ENCODE measurements at regions not wholly inside any gene's neighbourhood (a gene's known extent, or its start where the extent isn't known, plus 50 kb on each side); places are given as distances from the start of the nearest gene placed in this dataset.
A peak's percentile ranks its signal among the peaks of the same experiment; 100 is the strongest.
"Not testable (repeated sequence)": the region's sequence is repeated elsewhere in the genome, so short reads cannot be mapped to it uniquely, and the experiment has no call there.

DNA sequence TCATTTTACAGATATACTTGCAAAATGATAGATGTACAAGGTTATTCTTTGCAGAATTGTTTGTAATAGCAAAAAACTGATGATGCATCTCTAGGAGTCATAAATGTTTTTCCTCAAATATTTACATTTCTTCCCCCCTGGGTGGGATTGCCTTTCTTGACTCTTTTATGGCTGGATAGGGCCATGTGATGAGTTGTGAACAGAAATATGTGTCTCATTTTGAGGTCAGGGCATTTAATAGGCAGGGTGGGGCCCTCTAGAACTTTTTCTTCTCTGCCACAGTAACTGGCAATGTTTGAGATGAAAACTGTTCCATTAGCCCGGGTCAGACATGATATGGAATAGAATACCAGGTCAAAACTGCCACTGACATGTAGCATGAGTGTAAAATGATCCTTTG is 159.5 kb upstream of the SYNCRIP start:
- no peak for DNase-seq

DNA sequence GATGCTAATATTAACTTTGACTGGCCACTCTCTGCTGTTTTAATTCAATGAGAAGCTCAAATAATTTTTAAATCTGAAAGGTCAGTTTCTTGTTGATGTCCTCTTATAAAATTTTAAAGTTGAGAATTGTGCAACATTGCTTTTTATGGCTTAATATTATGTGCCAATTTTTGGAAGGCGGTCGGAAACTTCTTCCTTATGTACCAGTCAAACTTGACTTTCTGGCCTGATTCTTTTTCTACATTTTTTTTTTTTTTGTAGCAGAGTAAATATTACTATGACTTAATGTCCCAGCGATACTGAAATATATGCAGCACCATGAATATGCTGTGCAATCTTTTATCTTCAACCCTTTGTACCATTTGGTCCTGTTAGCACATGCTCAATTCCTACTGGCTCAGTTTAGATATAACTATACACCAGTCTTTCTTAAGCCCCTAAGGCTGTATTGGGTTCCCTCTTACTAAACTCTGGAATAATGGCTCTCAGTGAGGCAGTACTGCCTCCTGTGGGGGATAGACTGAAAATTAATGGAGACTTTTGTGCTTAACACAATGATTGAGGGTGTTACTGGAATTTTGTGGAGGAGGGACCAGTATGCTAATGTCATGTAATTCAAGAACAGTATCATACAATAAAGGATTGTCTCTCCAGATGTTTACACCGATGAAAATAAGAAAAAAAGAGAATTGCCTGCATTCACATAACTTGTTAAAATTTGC is 156.4 kb upstream of the SYNCRIP start:
- no peak for DNase-seq

DNA sequence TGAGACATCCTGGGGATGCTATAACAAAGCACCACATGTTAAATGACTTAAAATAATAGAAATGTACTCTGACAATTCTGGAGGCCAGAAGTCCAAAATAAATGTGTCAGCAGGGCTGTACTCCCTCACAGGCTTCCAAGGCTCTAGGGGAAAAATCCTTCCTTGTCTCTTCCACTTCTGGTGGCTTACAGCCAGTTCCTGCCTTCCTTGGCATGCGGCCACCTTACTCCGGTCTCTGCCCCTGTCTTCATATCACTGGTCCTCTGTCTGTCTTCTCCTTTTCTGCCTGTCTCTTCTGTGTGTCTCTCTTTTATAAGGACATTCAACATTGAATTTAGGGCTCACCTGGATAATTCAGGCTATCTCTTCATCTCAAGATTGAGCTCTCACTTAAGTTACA is 155.3 kb upstream of the SYNCRIP start:
- DNase-seq, result no peak

DNA sequence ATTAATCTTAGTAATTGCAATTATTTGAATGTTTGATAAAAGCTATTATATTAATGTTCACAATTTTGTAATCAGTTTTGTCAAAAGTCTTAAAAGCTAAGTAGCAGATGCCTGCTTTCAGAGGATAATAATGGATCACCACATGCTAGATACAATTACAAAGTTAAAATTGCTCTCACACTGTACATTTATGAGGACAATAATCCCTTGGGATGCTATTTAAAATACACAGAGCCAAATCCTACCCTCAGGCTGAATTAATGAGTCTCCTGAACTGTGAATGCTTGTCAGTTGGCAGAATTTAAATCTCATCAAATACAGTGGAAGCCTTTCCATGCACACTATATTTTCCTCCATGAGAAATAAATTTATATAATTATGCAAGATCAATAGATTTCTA is 153.3 kb upstream of the SYNCRIP start:
- DNase-seq, result no peak

DNA sequence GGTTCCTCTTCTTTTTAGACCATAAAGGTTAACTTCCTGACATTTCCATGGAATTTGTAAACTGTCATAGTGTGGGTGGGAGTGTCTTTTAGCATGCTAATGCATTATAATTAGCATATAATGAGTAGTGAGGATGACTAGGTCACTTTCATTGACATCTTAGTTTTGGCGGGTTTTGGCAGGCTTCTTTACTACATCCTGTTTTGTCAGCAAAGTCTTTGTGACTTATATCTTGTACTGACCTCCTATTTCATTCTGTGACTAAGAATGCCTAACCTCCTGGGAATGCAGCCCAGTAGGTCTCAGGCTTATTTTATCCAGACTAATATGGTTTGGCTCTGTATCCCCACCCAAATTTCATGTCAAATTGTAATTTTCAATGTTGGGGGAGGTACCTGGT is 149.6 kb upstream of the SYNCRIP start:
- no peak for DNase-seq

DNA sequence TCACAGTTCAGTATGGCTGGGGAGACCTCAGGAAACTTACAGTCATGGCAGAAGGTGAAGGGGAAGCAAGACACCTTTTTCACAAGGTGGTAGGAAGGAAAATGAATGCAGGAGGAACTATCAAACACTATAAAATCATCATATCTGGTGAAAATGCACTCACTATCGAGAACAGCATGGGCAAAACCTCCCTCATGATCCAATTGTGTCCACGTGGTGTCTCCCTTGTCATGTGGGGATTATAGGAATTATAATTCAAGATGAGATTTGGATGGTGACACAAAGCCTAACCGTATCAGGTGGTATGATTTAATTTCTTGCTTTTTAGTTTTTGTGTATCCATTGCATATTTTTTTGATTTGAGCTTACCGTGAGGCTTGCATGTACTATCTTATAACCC is 133.2 kb upstream of the SYNCRIP start:
- no peak for DNase-seq

DNA sequence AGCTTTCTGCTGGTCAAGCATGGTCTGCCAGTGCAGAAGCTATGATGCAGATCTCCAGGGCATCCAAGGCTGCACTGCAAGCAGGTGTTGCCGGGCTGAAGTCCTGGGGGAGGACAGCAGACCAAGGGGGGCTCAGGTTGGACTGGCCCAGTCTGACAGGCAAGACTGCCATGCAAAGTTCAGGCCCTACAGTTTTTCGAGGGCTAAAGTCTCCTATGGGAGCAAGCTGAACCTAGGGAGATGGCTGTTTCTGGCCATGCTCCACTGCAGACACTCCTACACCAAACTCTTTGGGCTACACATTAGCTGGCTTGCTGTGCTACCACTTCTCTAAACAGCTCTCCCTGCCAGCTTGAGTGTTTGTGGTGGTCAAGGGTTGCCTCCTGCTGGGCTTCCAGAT is 130.0 kb upstream of the SYNCRIP start:
- DNase-seq, result no peak

DNA sequence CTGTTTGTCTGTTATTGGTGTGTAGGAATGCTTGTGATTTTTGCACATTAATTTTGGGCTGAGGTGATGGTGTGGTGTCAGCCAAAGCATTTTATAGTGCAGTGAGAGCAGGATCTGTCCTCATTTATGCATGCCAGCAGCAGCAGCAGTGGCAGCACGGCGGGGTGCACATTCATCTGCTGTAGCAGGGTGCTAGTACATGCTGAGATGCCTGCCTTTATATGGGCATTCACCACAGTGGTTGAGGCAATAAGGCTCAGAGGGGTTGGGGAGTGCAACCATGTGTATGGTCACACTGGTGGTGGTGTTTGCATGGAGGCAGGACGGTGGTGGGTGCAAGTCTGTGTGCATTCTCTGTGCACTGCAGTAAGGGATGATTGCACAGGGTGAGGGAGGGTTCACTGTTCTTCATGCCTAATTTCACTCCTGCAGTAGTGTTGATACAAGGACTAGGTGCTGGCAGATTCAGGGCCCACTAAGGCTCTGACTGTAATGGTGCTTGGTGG is 129.3 kb upstream of the SYNCRIP start:
- DNase-seq, result no peak

DNA sequence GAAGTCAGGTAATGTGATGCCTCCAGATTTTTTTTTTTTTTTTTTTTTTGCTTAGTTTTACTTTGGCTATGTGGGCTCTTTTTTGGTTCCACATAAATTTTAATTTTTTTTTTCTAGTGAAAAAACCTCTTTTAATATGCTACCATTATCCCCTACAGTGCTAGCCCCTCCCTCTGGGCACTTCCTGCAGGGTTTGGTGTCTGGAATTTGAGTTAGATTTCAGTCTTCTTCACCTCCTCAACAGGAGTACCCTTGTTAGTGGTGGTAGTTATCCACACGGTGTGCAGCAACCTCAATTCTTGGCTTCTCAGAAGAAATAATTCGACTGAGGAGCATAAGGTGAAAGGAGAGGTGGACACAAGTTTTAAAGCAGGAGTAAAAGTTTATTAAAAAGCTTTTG is 128.8 kb upstream of the SYNCRIP start:
- DNase-seq, result no peak

DNA sequence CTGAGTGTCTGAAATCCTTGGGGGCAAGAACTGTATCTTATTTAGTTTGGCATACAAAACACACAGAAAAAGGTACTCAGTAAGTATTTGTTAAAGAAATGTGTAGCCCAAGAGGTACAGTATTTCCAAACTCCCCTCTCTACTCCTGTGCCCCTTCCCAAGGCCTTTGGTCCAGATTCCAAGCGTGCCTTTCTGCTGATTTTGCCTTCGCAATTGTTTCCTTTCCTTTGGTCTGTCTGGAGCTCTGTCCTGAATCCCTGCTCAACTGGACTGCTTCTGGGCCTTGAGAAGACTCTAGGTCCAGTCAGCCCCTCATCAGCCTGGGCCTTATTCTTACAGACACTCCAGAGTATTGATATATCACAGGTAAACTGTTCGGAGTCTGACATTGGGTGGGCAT is 122.2 kb upstream of the SYNCRIP start:
- DNase-seq, result no peak

DNA sequence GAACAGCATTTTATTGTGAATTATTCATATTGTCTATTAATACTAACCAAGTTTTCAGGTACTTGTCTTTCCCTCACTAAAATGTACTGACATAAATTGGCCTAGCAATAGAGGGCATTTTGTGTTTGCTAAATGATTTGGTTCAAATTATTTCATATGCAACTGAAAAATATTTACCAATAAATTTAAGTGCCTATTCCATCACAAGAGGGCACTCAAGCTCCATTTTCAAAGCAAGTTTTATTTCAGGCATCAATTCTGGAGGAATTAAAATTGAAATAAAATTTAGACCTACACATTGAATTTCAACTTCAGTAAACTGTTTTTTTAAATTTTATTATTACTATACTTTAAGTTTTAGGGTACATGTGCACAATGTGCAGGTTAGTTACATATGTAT is 114.3 kb upstream of the SYNCRIP start:
- DNase-seq, result peak; percentile 2

DNA sequence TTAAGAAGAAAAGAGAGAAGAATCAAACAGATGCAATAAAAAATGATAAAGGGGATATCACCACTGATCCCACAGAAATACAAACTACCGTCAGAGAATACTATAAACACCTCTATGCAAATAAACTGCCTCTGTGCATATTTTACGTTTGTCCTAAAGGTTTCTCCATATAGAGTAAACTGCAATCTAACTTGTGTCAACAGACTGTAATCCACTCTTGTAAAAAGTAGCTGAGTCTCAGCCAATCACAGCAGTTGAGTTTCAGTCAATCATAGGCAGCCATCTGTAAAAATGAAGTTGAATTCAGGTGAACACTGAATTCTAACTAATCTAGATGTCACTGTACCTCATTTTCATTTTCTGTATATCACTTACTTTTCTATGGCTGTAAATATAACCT is 112.2 kb upstream of the SYNCRIP start:
- DNase-seq, result no peak

DNA sequence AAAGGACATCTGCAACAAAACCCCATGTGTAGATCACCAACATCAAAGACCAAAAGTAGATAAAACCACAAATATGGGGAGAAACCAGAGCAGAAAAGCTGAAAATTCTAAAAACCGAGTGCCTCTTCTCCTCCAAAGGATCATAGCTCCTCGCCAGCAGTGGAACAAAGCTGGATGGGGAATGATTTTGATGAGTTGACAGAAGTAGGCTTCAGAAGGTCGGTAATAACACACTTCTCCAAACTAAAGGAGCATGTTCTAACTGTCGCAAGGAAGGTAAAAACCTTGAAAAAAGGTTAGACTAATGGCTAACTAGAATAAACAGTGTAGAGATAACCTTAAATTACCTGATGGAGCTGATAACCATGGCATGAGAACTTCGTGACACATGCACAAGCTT is 109.9 kb upstream of the SYNCRIP start:
- DNase-seq, result no peak

DNA sequence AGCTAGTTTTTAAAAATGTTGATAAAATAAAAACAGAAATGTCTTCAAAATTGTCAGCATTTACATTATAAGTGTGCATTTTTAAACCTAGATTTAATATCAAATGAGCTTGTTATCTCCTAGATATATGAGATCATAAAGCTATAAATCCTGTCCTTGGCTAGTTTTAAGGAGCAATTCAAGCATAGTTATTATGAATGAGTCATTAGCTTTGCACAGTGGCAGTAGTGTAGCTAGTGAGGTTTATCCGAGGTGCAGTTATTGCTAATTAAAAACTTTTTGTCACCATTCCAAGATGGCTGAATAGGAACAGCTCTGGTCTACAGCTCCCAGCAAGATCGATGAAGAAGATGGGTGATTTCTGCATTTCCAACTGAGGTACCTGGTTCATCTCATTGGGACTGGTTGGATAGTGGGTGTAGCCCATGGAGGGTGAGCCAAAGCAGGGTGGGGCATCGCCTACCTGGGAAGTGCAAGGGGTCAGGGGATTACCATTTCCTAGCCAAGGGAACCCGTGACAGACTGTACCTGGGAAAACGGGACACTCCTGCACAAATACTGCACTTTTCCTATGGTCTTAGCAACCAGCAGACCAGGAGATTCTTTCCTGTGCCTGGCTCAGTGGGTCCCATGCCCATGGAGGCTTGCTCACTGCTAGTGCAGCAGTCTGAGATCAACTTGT is 108.8 kb upstream of the SYNCRIP start:
- DNase-seq, result no peak

DNA sequence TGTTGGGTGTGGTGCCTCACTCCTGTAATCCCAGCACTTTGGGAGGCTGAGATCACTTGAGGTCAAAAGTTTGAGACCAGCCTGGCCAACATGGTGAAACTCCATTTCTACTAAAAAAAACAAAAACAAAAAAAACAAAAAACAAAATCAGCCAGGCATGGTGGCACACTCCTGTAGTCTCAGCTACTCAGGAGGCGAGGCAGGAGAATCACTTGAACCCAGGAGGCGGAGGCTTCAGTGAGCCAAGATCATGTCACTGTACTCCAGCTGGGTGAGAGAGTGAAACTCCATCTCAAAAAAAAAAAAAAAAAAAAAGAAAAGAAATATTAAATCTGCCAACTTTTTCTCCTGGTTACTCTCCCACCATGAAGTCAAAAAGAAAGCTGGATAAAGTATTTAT is 107.5 kb upstream of the SYNCRIP start:
- DNase-seq, result not testable (repeated sequence)

DNA sequence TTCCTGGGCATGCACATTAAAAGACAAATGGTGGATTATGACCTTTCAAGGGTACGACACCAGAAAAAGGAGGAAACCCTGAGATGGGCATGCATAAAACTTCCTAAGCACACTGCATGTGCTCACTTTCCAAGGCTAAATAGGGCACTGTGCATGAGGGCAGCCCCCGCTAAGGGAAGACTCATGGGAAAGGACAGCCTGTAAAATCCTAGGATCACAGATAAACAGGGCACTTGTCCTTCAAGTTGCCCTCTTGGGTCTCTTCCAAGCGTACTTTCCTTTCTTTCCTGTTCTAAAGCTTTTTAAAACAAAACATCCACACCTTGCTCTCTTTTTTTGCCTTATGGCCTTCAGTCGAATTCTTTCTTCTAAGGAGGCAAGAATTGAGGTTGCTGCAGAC is 106.5 kb upstream of the SYNCRIP start:
- DNase-seq, result no peak

DNA sequence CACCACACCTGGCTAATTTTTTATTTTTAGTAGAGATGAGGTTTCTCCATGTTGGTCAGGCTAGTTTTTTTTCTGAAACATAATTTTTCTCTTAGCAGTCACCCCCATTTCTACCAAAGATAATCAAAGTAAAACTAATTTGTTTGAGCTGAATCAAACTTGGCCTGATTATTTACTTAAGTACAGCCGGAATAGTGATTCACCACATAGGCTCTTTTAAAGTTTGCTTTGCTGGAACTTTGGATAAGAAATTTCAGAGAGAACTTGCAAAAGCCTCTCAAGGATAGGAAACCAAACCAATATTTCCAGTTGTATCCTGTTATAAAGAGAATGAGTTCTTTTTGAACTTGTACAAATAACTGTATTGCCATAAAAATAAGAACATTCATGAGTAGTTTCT is 105.0 kb upstream of the SYNCRIP start:
- no peak for DNase-seq

DNA sequence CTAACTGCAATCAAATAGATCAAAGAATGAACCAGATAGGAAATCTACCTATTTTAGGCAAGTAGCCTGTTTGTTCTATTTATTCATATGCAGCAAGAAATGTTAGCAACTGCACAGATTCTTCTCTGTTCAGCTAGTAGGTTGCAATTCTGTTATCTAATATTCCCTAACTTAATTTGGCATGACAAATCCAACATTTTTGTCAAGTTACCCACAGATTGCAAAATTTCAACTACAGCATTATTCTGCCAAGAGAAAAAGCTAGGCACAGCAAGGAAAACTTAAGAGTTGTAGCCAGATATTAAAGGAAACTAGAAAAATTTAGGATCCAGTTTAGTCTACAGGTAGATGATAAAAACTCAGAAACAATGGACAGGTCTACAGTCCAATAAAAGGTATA is 104.4 kb upstream of the SYNCRIP start:
- DNase-seq, result no peak

DNA sequence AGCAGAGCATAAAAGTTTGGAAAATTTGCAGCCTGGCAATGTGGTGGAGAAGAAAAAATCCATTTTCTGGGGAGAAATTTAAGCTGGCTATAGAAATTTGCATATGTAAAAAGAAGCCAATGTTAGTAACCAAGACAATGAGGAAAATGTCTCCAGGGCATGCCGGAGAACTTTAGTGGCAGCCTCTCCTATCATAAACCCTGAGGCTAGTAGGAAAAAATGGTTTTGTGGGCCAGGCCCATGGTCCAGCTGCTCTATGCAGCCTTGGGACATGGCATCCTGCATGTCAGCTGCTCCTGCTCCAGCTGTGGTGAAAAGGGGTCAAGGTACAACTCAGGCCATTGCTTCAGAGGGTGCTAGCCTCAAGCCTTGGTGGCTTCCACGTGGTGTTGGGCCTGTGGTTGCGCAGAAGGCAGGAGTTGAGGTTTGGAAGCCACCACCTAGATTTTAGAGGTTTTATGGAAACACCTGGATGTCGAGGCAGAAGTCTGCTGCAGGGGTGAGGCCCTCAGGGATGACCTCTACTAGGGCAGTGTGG is 101.8 kb upstream of the SYNCRIP start:
- DNase-seq, result no peak

DNA sequence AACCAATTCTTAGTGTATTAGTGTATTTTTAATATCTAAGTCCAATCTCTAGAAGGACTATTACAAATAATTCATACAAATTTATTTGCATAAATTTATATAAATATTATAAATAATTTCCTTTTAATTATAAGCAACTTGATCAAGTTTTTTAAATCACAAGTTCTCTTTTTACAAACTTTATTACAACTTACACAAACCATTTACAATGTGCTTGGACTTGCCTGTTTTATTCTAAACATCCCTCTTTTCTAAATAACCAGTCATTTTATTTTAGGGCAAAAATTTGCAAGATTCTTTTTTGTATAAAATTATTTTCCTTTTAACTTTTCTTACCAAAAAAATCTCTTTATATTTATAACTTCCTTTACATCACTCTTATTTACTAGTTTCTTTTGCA is 83.5 kb upstream of the SYNCRIP start:
- DNase-seq, result no peak

DNA sequence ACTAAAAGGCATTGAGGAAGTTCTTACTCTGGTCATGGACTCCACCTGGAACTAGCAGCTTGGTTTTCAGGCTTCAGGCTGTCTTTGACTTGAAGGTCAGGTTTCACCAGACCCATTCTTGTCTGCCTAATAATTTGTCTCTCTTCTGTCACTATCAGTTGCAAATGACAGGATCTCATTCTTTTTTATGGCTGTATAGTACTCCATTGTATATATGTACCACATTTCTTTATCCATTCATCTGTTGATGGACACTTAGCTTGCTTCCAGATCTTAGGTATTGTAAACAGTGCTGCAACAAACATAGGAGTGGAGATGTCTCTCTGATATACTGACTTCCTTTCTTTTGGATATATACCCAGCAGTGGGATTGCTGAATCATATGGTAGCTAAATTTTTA is 73.1 kb upstream of the SYNCRIP start:
- no peak for DNase-seq

DNA sequence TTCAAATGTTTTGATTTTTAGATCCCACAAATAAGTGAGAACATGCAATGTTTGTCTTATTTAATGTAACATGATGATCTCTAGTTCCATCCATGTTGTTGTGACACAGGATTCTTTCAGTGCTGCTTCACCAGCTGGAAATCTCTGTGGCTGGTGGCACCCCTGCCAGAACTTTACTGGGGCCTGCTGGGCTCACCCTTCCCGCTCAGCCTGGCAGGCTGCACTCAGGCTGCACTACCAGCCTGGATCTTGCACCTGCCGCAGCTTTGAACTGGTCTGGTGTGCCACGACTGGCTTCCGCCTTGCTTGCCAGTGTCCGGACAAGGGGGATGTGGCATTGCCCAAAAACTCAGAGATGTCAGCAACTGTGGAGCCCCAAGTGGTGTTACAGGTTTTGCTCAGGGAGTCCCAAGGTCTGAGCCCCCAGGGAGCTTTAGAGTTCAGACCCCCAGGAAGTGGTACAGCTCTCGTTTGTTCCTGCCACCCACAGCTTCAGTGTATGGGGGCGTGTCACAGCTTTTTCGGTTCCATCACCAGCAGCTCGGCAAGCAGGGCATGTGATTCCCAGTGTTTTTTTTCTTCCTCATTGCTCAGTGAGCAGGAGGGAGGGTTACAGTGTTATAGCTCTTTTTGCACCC is 72.3 kb upstream of the SYNCRIP start:
- no peak for DNase-seq

DNA sequence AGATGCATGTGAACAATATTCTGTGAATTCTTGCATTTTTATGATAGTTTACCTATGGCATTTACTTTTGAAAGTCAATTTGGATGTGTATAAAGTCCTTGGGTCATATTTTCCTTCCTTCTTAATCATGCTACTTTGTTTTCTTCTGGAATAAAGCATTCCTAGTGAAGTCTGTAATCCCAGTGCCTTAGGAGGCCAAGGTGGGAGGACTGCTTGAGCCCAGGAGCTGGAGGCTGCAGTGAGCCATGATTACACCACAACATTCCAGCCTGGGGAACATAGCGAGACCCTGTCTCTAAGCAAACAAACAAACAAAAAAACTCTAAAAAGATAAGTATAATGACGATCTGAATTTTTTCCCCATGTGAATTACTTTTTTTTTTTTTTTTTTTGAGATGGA is 69.7 kb upstream of the SYNCRIP start:
- DNase-seq, result no peak

DNA sequence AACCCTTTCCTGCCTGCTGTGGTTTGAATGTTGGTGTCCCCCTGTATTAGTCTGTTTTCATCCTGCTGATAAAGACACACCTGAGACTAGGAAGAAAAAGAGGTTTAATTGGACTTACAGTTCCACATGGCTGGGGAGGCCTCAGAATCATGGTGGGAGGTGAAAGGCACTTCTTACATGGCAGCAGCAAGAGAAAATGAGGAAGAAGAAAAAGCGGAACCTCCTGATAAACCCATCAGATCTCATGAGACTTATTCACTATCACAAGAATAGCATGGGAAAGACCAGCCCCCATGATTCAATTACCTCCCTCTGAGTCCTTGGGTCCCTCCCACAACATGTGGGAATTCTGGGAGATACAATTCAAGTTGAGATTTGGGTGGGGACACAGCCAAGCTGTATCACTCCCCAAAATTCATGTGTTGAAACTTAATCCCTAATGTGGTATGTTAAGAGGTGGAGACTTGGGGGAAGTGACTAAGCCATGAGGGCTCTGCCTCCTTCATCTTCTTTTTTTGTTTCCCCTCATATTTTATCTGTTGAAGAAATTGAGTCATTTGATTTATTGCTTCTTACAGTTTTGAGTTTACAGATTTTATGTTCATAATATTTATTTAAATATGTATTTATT is 64.9 kb upstream of the SYNCRIP start:
- DNase-seq, result not testable (repeated sequence)
